Neutrophil (primary cell): ENCODE measurements at regions not wholly inside any gene's neighbourhood (a gene's known extent, or its start where the extent isn't known, plus 50 kb on each side); places are given as distances from the start of the nearest gene placed in this dataset.

Source experiments
- H3K27ac ChIP-seq: fragments of 200-600 bp; sonication (generic); 2 replicates; pipeline ENCODE4 v1.5.1; 2016; ENCODE audit warnings: mild to moderate bottlenecking, moderate library complexity
- H3K27me3 ChIP-seq: fragments of 200-600 bp; sonication (generic); 2 replicates; pipeline ENCODE4 v1.6.0; 2016; ENCODE audit warnings: mild to moderate bottlenecking
- H3K36me3 ChIP-seq: fragments of 200-600 bp; sonication (generic); 2 replicates; pipeline ENCODE4 v1.5.1; 2017
- H3K4me1 ChIP-seq, 2 experiments: fragments of 200-600 bp in 1 of 2; sonication (generic) in 1 of 2; 1 replicate in 1 of 2; 2 replicates in 1 of 2; pipeline versions ENCODE4 v1.5.1 to v1.6.1; 2013 to 2016; ENCODE audit warnings: low read depth in 1 of 2, low read length in 1 of 2, mild to moderate bottlenecking in 1 of 2, moderate library complexity in 1 of 2; ENCODE audit not compliant: control insufficient read depth in 1 of 2, insufficient read depth in 1 of 2
- H3K4me3 ChIP-seq, 2 experiments: fragments of 200-600 bp in 1 of 2; sonication (generic) in 1 of 2; 1 replicate in 1 of 2; 2 replicates in 1 of 2; pipeline ENCODE4 v1.5.1; 2013 to 2016; ENCODE audit warnings: low read depth in 1 of 2, low read length in 1 of 2, mild to moderate bottlenecking in 1 of 2, moderate library complexity in 1 of 2
- H3K9me3 ChIP-seq: fragments of 200-600 bp; sonication (generic); 2 replicates; pipeline ENCODE4 v1.5.1; 2016
- CTCF ChIP-seq: fragments of 200-600 bp; sonication (generic); IDR thresholded peaks from 2 replicates; pipeline ENCODE4 v1.5.1; 2016; ENCODE audit warnings: antibody characterized with exemption

- H3K36me3 ChIP-seq = no peaks in the 10 kb centered on the region
- no peak for TF ChIP-seq CTCF
- no peaks in the 10 kb centered on the region for H3K27me3 ChIP-seq
- no peak overlapping the region for H3K4me3 ChIP-seq
- H3K4me1 ChIP-seq = no peaks in the 10 kb centered on the region
- H3K9me3 ChIP-seq = no peaks in the 10 kb centered on the region
- no peak overlapping the region for H3K27ac ChIP-seq
Observed at GRCh38 chr11:128327274-128327673, 260.1 kb downstream of the ETS1 start.

- no peak overlapping the region for H3K27ac ChIP-seq
- no peaks in the 10 kb centered on the region for H3K9me3 ChIP-seq
- H3K36me3 ChIP-seq = no peaks in the 10 kb centered on the region
- no peaks in the 10 kb centered on the region for H3K4me1 ChIP-seq
- H3K4me3 ChIP-seq = no peak overlapping the region
- H3K27me3 ChIP-seq = no peaks in the 10 kb centered on the region
- no peak for TF ChIP-seq CTCF
Observed at GRCh38 chr11:128326791-128327190, 260.6 kb downstream of the ETS1 start.

DNA sequence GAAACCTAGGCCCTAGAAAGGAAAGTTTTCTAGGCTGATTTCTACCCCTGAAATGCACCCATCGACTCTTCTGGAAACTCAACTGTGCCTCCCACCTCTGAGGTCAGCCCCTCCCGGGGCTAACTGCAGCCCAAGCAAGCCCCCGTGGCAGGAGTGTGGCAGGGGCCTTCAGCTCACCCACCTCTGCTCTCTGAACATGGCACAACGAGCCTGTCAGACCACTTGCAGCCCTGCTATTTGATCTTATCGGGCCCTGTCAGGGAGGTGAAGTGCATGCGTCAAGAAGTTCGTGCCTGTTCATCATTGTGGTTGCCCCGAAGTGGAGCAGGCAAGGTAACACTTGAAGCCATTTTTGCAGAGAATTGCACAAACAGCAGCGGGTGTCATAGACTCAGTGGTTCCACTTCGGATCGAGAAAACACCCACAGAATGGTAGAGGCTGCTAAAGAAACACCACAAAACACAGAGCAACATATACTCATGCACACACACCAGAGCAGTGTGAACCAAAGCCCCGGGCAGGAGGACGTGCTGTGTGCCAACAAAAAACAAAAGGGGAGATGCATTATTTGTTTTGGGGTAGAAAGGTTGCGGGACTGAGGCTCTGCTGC, 262.7 kb downstream of the ETS1 start:
- no peaks in the 10 kb centered on the region for H3K27me3 ChIP-seq
- H3K4me3 ChIP-seq = no peak overlapping the region
- H3K27ac ChIP-seq = no peak overlapping the region
- H3K4me1 ChIP-seq = peaks cover 0 to under 1% of the 10 kb centered on the region in 2 experiments
- H3K36me3 ChIP-seq = no peaks in the 10 kb centered on the region
- no peak for TF ChIP-seq CTCF
- H3K9me3 ChIP-seq = no peaks in the 10 kb centered on the region

DNA sequence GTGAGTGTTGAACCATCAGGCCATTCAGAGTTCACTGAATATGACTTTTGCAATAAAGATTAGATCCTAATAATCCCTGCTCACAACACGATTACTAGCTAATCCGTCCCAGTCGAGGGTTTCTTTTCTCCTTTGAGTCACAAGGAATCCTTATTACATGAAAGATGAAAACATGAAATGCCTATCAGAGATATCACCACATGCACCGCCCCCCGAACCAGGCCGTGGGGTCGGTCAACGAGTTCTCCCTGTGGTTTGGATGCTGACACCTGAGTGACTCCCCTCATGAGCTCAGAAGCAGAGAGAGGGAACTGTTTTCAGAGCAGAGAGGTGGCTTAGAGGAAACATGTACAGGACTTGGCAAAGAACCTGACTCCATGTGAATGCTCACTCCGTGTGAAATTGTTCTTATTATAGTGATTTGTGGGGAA, 263.3 kb downstream of the ETS1 start:
- no peak overlapping the region for H3K4me3 ChIP-seq
- no peaks in the 10 kb centered on the region for H3K9me3 ChIP-seq
- no peak for TF ChIP-seq CTCF
- no peak overlapping the region for H3K27ac ChIP-seq
- no peaks in the 10 kb centered on the region for H3K36me3 ChIP-seq
- H3K4me1 ChIP-seq = peaks cover under 1 to 5% of the 10 kb centered on the region in 2 experiments
- no peaks in the 10 kb centered on the region for H3K27me3 ChIP-seq

GRCh38 chr11:128323381-128323780, 264.0 kb downstream of the ETS1 start:
- Histone ChIP-seq H3K27ac (no peak overlapping the region), H3K4me1 (peaks cover 4 to 11% of the 10 kb centered on the region in 2 experiments), H3K36me3 (no peaks in the 10 kb centered on the region), H3K9me3 (no peaks in the 10 kb centered on the region), H3K27me3 (no peaks in the 10 kb centered on the region), H3K4me3 (no peak overlapping the region)
- TF ChIP-seq CTCF = no peak
